Ovary (tissue), 7 donors: ENCODE measurements at regions not wholly inside any gene's neighbourhood (a gene's known extent, or its start where the extent isn't known, plus 50 kb on each side); places are given as distances from the start of the nearest gene placed in this dataset.

Experiments used
- DNase-seq, 5 donors: peaks; one replicate each; pipeline ENCODE4 v3.0.0-alpha.2; 2019 to 2020
- H3K27ac ChIP-seq, 2 donors: fragments of 200-600 bp; one replicate each; pipeline versions ENCODE4 v1.5.1 to v1.8.0; 2019 to 2022
- H3K27me3 ChIP-seq: fragments of 200-600 bp; one replicate; pipeline ENCODE4 v1.8.0; 2022
- H3K36me3 ChIP-seq: fragments of 200-600 bp; sonication (generic); one replicate; pipeline ENCODE4 v1.5.1; 2019
- H3K4me1 ChIP-seq: one replicate; pipeline ENCODE4 v1.8.1; 2013; ENCODE audit warnings: mild to moderate bottlenecking, moderate library complexity; ENCODE audit not compliant: insufficient read depth
- H3K4me3 ChIP-seq: fragments of 200-600 bp; sonication (generic); one replicate; pipeline ENCODE4 v1.5.1; 2017
- H3K9me3 ChIP-seq, 2 donors: fragments of 200-600 bp in 1 of 2; sonication (generic) in 1 of 2; one replicate each; pipeline versions ENCODE4 v1.5.1 to v1.8.1; 2013 to 2019; ENCODE audit warnings: mild to moderate bottlenecking in 1 of 2, moderate library complexity in 1 of 2
- CTCF ChIP-seq, 3 donors: fragments of 450-650 bp in 2 of 3; fragments of 200-600 bp in 1 of 3; IDR thresholded peaks; one replicate each; pipeline versions ENCODE4 v1.5.1 to v1.8.0; 2016 to 2022; ENCODE audit warnings: antibody characterized with exemption in 3 of 3, mild to moderate bottlenecking in 1 of 3
- EP300 ChIP-seq: sonication (generic); formaldehyde crosslinking; IDR thresholded peaks from one replicate; pipeline ENCODE4 v1.6.1; 2017; ENCODE audit warnings: antibody characterized with exemption
- POLR2A ChIP-seq: fragments of 450-650 bp; IDR thresholded peaks from one replicate; pipeline ENCODE4 v1.6.1; 2017; ENCODE audit warnings: antibody characterized with exemption, mild to moderate bottlenecking, moderate library complexity
- WGBS, 3 donors: extraction: QIAGEN DNeasy Blood & Tissue Kit in 1 of 3; methylation state at CpG; one replicate each; pipeline versions ENCODE4 v1.1.5 to v1.1.7; 2013 to 2017; 5-methylcytosine and 5-hydroxymethylcytosine counted together
- intact Hi-C, 4 donors: fragments of 100-400 bp; cut with DNase I; formaldehyde crosslinking; loops; one replicate each; pipeline versions ENCODE4 v1.11.0 to v1.15.1; 2022 to 2023
- donor health status: DM: no; HTN: no; CAD: no; lungs with moderate emphysema.
- donor health status: DM: no; HTN: no; CAD: no.
- donor health status: Bipolar disorder and iron deficiency.
- donor health status: DM: no; HTN: no; CAD: no.
- donor health status: DM: yes; HTN: yes; CAD: no.

DNA sequence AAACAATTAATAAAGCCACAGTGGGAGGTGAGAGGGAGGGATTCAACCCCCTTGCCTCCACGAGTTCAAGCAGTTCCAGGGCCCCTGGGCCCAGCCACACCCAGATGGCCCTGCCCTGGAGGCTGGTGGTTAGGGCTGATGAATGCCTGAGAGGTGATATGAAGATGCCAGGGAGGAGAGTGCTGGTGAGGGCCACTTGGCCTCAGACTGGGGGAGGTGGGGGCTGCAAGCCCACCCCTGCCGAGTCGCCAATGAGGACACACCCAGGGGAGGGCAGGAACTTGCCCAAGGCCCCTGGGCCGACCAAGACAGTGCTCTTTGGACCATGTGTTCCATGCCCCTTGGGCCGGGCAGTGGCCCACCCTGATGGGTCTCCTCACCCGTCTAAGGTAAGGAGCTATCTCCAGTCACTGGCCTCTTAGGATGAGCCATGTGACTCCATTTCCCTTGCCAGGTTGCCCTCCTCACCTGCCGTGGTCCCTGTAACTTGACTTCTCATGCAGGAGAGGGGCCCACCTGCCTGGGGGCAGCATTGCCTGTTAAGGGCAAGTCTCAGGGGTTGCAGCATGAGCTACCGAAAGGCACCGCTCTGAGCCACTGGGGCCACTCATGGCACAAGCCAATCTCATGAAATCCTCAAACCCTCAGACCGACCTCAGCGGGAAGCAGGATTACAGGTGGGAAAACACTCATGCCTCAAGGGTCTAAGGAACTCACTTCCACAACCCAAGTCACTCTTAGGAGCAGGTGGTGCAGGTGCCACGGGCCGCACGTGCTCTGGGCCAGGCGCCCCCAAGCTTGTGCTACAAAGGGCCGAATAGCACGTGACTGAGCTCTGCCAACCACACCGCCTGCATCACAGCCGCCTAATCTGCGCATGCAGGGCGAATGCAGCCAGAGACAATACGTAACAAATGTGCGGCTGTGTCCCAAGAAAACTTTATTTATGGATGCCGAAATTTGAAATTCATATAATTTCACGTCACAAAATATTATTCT is 147.4 kb upstream of the MLN start:
- TF ChIP-seq POLR2A (no peak), CTCF (IDR thresholded peaks at IDR 0.05) (no peak), EP300 (no peak)
- Histone ChIP-seq H3K27me3 (no peaks in the 10 kb centered on the region), H3K27ac (no peak overlapping the region), H3K4me1 (no peaks in the 10 kb centered on the region), H3K4me3 (no peak overlapping the region), H3K36me3 (no peaks in the 10 kb centered on the region), H3K9me3 (no peaks in the 10 kb centered on the region)
- DNase-seq, result no peak
- WGBS, 3 donors, result 81 to 89% (median 83%) methylated on average over 25 of the region's 25 CpGs
- intact Hi-C loops, result no loop called here

- WGBS, 3 donors, result 54 to 69% (median 66%) methylated on average over 2 of the region's 2 CpGs
- no peak overlapping the region for H3K4me3 ChIP-seq
- no peaks in the 10 kb centered on the region for H3K36me3 ChIP-seq
- no peaks in the 10 kb centered on the region for H3K9me3 ChIP-seq
- TF ChIP-seq CTCF (IDR thresholded peaks at IDR 0.05) (no peak), POLR2A (no peak), EP300 (no peak)
- no peaks in the 10 kb centered on the region for H3K4me1 ChIP-seq
- no peak for DNase-seq
- intact Hi-C loops, result no loop called here
- H3K27ac ChIP-seq, result no peak overlapping the region
- H3K27me3 ChIP-seq, result no peaks in the 10 kb centered on the region
These were observed 146.7 kb upstream of the MLN start for GRCh38 chr6:33950472-33950881.

DNA sequence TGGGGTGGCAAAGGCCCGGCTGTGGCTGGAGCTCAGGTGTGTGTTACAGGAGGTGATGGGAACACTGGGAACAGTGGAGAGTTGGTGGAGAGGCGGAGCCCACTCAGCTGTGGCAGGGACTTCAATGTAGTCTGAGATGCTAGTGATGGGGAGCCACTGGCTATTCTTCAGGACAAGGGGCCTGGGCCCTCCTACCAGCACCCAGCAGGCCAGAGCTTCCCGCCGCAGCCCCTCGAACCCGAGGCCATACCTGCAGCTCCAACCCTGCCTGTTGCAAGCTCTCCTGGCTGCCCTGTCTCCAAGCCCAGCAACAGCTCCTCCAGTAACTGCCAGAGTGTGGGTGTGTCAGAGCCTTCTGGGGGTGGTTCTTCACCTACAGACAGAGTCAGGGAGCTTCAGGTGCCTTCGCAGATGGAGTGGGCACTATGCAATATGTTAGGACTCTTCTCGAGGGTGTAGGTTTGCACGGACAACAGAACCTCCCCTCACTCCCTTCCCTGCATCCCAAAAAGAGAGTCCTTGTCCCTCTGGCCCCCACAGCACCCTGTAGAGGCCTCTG is 146.2 kb upstream of the MLN start:
- 89 to 90% (median 90%) methylated on average over 9 of the region's 9 CpGs for WGBS, 3 donors
- Histone ChIP-seq H3K4me1 (no peaks in the 10 kb centered on the region), H3K27ac (no peak overlapping the region), H3K36me3 (no peaks in the 10 kb centered on the region), H3K4me3 (no peak overlapping the region), H3K27me3 (no peaks in the 10 kb centered on the region), H3K9me3 (no peaks in the 10 kb centered on the region)
- TF ChIP-seq EP300 (no peak), POLR2A (no peak), CTCF (IDR thresholded peaks at IDR 0.05) (no peak)
- DNase-seq, result no peak
- intact Hi-C loops, result no loop called here

GRCh38 chr6:33949111-33949510 is 145.3 kb upstream of the MLN start:
- Histone ChIP-seq H3K27me3 (no peaks in the 10 kb centered on the region), H3K4me3 (no peak overlapping the region), H3K36me3 (no peaks in the 10 kb centered on the region), H3K27ac (no peak overlapping the region), H3K4me1 (no peaks in the 10 kb centered on the region), H3K9me3 (no peaks in the 10 kb centered on the region)
- no peak for TF ChIP-seq EP300
- TF ChIP-seq CTCF (IDR thresholded peaks at IDR 0.05), result no peak
- intact Hi-C loops, result no loop called here
- 85 to 92% (median 87%) methylated on average over 5 of the region's 5 CpGs for WGBS, 3 donors
- no peak for DNase-seq
